ENCODE measurements at regions not wholly inside any gene's neighbourhood (a gene's known extent, or its start where the extent isn't known, plus 50 kb on each side); places are given as distances from the start of the nearest gene placed in this dataset.

GRCh38 chr2:34486965-34487364 lies 887.9 kb upstream of the FAM98A start:
- no peak for FAIRE-seq
- H3K4me1 ChIP-seq (replicated peaks in 1 of 4; ENCODE audit: control insufficient read depth in 3 of 4, insufficient read depth in 4 of 4, low read length in 3 of 4) = no peaks in the 10 kb centered on the region
- H2BK5ac ChIP-seq (ENCODE audit: low read depth, low read length) = no peak overlapping the region
- no peak for TF ChIP-seq POU5F1 (IDR thresholded peaks at IDR 0.05; ENCODE audit: low read depth, low read length)
- no peak for TF ChIP-seq POLR2A (IDR thresholded peaks at IDR 0.05; ENCODE audit: control extremely low read depth in 1 of 2, low read depth in 2 of 2, low read length in 2 of 2)
- TF ChIP-seq, protein P1, sequence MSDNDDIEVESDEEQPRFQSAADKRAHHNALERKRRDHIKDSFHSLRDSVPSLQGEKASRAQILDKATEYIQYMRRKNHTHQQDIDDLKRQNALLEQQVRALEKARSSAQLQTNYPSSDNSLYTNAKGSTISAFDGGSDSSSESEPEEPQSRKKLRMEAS (IDR thresholded peaks at IDR 0.05) = no peak
- no peak for TF ChIP-seq NRF1 (IDR thresholded peaks at IDR 0.05; ENCODE audit: low read depth, low read length)
- TF ChIP-seq JUND (IDR thresholded peaks at IDR 0.05; ENCODE audit: low read length) = no peak
- TF ChIP-seq ATF3 (IDR thresholded peaks at IDR 0.05; ENCODE audit: insufficient read depth, low read depth, low read length) = no peak
- no peak for TF ChIP-seq SRF (IDR thresholded peaks at IDR 0.05; ENCODE audit: low read depth, low read length)
- no peak for TF ChIP-seq CREB1 (IDR thresholded peaks at IDR 0.05)
- no peak for TF ChIP-seq BACH1 (IDR thresholded peaks at IDR 0.05; ENCODE audit: low read length)
- TF ChIP-seq KDM1A (IDR thresholded peaks at IDR 0.05; ENCODE audit: borderline replicate concordance, low read length) = no peak
- no peak for TF ChIP-seq MAFK (IDR thresholded peaks at IDR 0.05; ENCODE audit: low read depth, low read length)
- no peak for TF ChIP-seq POLR2AphosphoS5 (IDR thresholded peaks at IDR 0.05; ENCODE audit: low read depth, low read length)
- TF ChIP-seq HDAC6 (IDR thresholded peaks at IDR 0.05; ENCODE audit: low read depth, low read length) = no peak
- TF ChIP-seq RXRA (IDR thresholded peaks at IDR 0.05; ENCODE audit: insufficient read depth, low read depth, low read length) = no peak
- no peak for TF ChIP-seq CEBPB (IDR thresholded peaks at IDR 0.05; ENCODE audit: low read depth, low read length)
- no peak for TF ChIP-seq CBX5 (IDR thresholded peaks at IDR 0.05; ENCODE audit: low read depth, low read length)
- H2AK5ac ChIP-seq (ENCODE audit: low read depth, low read length) = no peak overlapping the region
- H3K23me2 ChIP-seq (ENCODE audit: low read depth, low read length) = no peaks in the 10 kb centered on the region
- H2BK15ac ChIP-seq (ENCODE audit: low read length) = no peak overlapping the region
- no peak overlapping the region for H2AFZ ChIP-seq (ENCODE audit: low read length)
- H3K79me2 ChIP-seq (ENCODE audit: control insufficient read depth in 1 of 2, insufficient read depth in 2 of 2, low read length in 2 of 2) = no peaks in the 10 kb centered on the region
- ChIA-PET POLR2A (ENCODE audit: partially characterized antibody) (no interaction called here), CTCF (ENCODE audit: partially characterized antibody) (no interaction called here)
- no peak overlapping the region for H2BK20ac ChIP-seq (ENCODE audit: low read length)
- H4K8ac ChIP-seq (ENCODE audit: extremely low read depth, insufficient read depth, low read length) = no peak overlapping the region
- H4K5ac ChIP-seq (ENCODE audit: insufficient read length, low read depth, low read length) = no peak overlapping the region
- H3K56ac ChIP-seq (replicated peaks; ENCODE audit: insufficient read length, low read depth, low read length) = no peak overlapping the region
- H3K27me3 ChIP-seq (replicated peaks in 1 of 4; ENCODE audit: control insufficient read depth in 3 of 4, extremely low read depth in 1 of 4, insufficient read depth in 3 of 4, low read length in 3 of 4) = no peaks in the 10 kb centered on the region
- H2BK120ac ChIP-seq (replicated peaks; ENCODE audit: low read depth, low read length) = no peak overlapping the region
- DNase-seq (ENCODE audit: low read depth in 1 of 2, low spot score in 2 of 2) = no peak
- H3K23ac ChIP-seq (ENCODE audit: insufficient read length) = no peak overlapping the region
- WGBS, 2 experiments (ENCODE audit: extremely low coverage in 1 of 2, insufficient coverage in 1 of 2, insufficient read length in 1 of 2, insufficient replicate concordance in 2 of 2, low coverage in 1 of 2, low lambda C conversion rate in 2 of 2, missing lambda C conversion rate in 1 of 2) = 90% methylated on average over 2 of the region's 2 CpGs; no CpG with 5 or more reads in 1 of the 2 experiments
- no peak overlapping the region for H3K27ac ChIP-seq (ENCODE audit: low read depth, low read length)
- H4K20me1 ChIP-seq (replicated peaks in 1 of 2; ENCODE audit: control insufficient read depth in 1 of 2, insufficient read depth in 2 of 2, low read length in 2 of 2) = no peaks in the 10 kb centered on the region
- H3K4ac ChIP-seq (replicated peaks; ENCODE audit: insufficient read length, low read depth, low read length) = no peak overlapping the region
- no peak overlapping the region for H3K4me2 ChIP-seq (ENCODE audit: insufficient read depth in 1 of 2, low read depth in 2 of 2, low read length in 2 of 2)
- H2BK12ac ChIP-seq (ENCODE audit: low read depth, low read length) = no peak overlapping the region
- no peaks in the 10 kb centered on the region for H3K79me1 ChIP-seq (ENCODE audit: low read depth, low read length)
- H3K9me3 ChIP-seq (ENCODE audit: insufficient read depth in 2 of 2, low read depth in 1 of 2, low read length in 1 of 2) = no peaks in the 10 kb centered on the region
- no peak overlapping the region for H3K14ac ChIP-seq (ENCODE audit: insufficient read length)
- no peaks in the 10 kb centered on the region for H3K36me3 ChIP-seq (ENCODE audit: control insufficient read depth in 2 of 4, insufficient read depth in 4 of 4, low read length in 3 of 4)
- no peak overlapping the region for H4K91ac ChIP-seq (replicated peaks; ENCODE audit: insufficient read length, low read length)
- no peak overlapping the region for H3K9ac ChIP-seq (replicated peaks in 1 of 4; ENCODE audit: extremely low read depth in 1 of 4, low read depth in 3 of 4, low read length in 3 of 4)
- no peak overlapping the region for H3K4me3 ChIP-seq (ENCODE audit: extremely low read depth in 1 of 4, insufficient read depth in 2 of 4, low read depth in 3 of 4, low read length in 4 of 4)
- H3K18ac ChIP-seq (ENCODE audit: extremely low read depth, low read length) = no peak overlapping the region

All from H1 (cell line).